GM19397 (cell line): ENCODE measurements at regions not wholly inside any gene's neighbourhood (a gene's known extent, or its start where the extent isn't known, plus 50 kb on each side); places are given as distances from the start of the nearest gene placed in this dataset.
"Not testable (repeated sequence)": the region's sequence is repeated elsewhere in the genome, so short reads cannot be mapped to it uniquely, and the experiment has no call there.

Experiments used
- ATAC-seq: cut with Tn5 transposase; IDR thresholded peaks from one replicate; pipeline ENCODE4 v1.9.1; 2021; ENCODE audit warnings: mild to moderate bottlenecking, moderate library complexity; ENCODE audit not compliant: unreplicated experiment

DNA sequence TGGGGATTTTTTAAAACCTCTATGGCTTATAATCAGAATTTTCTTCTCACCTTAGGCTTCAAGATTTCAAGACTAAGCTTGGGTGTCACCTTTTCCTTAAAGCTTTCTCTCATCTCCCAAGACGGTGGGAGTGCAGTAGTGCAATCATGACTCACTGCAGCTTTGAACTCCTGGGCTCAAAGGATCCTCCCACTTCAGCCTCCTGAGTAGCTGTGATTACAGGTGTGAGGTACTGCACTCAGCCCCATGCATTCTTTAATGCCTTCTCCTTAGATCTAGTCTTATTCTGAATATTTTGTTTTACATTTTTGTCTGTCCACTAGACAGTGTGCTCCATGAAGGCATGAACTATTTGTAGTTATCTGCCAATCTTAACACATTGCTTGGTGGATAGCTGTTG is 55.7 kb upstream of the FAT3 start:
- no peak for ATAC-seq

DNA sequence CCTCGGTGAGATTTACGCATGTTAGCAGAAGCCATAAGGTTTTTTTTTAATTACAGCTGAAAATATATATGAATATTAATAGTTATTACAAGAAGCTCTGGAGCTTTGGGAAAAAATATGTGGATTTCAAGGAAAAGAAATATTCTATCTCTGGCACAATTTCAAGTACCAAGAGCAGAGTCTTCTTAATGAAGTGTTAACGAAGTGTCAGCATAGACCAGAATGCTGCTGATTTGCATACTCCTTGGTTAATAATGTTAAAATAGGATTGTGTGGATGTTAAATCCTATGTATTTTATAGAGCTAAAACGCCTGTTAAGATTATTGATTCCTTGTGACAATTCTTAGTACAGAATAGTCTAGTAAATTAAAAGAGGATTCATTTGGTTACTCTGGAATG is 57.0 kb upstream of the FAT3 start:
- ATAC-seq: no peak

DNA sequence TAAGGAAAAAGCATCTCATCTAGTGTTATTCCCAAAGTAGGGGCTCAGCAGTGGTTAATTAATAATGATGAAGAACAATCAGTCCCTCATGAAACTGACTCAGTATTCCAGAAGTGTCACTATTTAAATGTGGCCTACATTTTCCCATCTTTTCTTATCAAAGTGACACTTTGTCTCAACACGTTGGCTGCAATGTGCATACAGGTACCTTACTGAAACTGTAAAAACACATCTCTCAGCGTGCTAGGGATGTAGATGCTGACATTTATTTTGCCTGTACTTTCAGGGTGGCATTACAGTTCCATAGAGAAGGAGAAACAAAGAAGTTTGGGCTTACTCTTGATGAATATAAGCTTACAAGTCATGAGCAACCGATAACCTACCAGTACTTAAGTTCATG is 58.3 kb upstream of the FAT3 start:
- no peak for ATAC-seq

DNA sequence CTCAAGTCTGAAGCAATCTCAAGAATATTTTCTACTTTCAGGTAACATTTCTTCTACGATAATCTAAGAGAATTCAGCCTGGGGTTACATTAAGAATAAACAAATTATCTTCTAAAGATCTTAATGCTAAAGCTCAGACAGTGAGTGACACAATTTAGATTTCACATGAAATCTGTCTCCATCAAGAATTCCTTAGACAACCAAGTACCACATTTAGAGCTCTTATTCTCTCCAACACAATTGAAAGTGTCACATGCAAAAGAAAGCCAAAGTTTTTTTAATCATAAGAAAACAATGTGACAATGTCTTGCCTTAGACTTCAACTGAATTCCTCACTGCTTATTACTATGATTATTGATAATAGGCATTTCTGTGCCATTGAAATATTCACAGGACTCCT is 60.7 kb upstream of the FAT3 start:
- no peak for ATAC-seq

DNA sequence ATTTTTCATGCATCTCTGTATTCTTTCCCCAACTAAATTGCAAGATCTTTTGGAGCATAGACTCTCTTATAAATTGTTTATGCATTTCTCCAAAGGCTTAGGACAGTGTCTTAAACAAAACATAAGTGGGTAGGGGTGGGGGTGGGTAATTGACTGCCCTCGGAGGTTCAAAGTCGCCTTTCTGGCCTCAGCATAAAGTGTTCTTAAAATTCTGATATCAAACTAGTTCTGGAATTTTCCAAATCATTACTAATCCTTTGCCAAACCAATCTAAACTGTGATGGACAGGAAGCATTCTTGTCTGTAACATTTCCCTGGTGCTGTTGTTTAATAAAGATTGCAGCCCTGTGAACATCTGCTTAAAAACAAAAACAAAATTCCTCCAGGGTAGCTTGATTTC is 61.8 kb upstream of the FAT3 start:
- ATAC-seq: no peak

DNA sequence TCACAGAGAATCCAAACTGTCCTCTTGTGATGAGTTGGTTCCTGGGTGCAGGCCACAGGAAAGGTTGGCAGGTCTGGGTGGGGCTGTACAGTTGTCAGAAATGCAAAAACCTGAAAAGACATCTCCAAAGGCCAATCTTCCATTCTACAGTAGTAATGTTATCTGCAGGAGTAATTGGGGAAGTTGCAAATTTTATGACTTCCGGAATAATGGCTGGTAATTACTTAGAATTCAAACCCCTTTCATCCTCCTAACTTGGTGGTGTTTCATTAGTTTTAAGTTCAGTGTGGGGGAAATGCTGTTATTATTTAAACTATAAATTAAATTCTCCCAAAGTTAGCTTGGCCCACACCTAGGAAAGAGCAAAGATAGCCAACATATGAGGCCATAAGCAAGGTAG is 64.7 kb upstream of the FAT3 start:
- no peak for ATAC-seq

DNA sequence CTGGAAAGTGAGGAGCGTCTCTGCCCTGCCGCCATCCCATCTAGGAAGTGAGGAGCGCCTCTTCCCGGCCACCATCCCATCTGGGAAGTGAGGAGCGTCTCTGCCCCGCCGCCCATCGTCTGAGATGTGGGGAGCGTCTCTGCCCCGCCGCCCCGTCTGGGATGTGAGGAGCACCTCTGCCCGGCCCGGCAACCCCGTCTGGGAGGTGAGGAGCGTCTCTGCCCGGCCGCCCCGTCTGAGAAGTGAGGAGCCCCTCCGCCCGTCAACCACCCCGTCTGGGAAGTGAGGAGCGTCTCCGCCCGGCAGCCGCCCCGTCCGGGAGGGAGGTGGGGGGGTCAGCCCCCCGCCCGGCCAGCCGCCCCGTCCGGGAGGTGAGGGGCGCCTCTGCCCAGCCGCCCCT is 67.2 kb upstream of the FAT3 start:
- not testable (repeated sequence) for ATAC-seq

DNA sequence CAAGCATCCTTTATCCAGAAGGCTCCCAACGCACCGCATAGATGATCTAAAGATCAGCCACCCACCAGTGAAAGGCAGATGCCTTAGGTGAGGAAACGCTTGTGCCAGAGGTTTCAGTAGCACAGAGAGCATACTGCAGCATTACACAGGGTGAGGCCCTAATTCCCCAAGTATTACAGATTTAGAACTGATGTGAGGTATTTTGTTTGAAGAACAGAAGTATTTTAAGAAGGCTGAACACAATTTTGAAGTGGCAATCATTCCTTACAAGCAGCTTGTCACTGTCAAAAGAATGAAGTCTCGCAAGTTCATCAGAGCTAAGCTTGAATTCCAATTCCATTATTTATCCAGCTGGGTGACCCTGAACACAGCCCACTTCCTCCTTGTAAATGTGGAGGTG is 70.0 kb upstream of the FAT3 start:
- no peak for ATAC-seq

DNA sequence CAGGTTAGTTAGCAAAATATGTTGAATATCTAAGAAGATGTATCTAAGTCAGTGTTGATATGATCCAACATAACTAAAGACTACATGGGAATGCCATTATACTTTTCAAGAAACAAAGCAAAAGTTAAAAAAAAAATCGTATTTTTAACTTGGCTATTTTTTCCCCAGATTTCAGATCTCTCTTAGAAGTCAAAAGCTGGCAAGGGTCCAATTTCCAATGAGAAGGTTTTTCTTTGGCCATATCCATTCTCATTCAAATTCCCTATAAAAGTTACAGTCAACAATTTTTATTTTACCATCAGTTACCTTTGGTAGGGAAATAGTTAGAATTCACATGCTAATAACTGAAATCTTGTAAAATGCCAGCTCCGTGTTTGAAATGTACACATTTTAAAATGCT is 70.5 kb upstream of the FAT3 start:
- ATAC-seq: no peak

DNA sequence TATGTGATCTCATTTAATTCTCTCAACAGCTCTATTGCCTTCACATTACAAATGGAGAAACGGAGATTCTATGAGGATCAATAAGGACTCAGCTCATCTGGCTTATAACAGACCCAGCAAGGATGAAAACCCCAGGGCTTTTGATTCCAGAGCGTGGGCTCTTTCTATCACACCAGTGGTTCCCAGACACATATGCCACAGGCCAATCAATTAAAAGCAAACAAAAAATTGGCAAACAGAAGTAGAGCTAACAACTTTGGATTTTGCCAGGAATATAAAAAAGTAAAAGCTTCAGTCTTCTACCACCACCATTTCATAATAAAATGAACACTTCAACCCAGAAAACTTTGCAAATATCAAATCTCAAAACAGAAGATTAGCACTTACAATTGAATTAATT is 71.1 kb upstream of the FAT3 start:
- no peak for ATAC-seq

DNA sequence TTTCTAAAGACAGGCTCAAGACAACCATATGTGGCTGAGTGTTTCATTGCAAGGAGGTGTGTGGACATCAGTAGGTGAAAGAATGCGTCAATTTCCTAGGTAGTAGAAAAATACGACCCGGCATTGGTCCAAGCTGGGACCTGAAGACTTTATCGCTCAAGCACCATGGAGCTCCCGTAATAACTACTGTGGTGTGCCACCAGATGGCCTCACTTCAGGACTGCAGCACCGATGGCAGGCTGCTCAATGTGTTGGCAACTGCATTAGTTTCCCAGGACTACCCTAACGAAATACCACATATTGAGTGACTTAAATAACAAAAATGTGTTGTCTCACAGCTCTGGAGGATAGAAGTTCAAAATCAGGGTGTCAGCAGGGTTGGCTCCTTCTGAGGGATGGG is 72.4 kb upstream of the FAT3 start:
- no peak for ATAC-seq

DNA sequence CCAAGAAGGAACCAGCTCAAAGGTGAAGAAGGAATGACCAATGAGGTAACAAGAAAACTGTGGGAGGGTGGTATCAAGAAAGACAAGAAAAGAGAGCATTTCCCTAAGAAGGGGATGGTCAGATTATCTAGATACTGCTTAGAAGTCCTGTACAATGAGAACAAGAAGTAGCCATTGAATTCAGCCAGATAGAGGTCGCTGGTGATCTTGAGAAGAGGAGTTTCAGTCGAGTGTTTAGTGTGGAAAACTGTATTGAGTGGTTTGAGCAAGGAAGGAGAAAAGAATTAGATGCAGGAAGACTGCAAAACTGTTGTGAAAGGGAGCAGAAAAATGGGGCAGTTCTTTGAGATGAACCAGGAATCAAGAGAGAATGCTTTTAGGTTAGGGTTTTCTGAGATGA is 74.6 kb upstream of the FAT3 start:
- no peak for ATAC-seq

DNA sequence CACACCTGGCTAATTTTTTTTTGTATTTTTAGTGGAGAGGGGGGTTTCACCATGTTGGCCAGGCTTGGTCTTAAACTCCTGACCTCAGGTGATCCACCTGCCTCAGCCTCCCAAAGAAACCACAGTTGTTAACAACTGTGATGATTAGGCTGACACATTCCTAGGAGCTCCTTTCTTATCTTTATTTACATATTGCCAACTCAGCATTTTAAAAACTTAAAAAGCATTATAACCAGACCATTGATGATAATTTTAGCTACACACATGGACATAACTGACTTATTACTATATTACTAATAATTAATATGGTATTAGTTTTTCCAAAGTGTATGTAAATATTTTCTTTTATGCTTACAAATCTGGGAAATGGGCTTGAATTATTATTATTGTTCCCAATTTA is 82.9 kb upstream of the FAT3 start:
- ATAC-seq: no peak

DNA sequence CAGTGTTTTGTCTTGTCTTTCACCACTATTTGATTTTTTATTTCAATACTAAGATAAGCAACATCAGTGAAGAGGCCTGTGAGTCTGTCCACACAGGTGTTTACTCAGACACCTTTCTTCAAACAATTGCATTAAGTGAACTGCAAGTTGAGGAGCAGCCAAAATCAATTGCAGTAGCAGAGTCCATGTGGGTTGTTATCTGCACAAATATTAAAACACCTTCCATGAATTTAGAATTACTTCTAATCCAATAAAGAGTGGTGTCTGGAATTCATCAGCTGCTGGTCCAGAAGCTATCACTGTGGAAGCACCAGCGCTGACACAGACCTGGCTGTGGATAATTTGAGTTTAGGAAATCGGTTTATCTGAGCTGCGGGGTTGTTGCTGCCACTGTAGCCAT is 83.5 kb upstream of the FAT3 start:
- no peak for ATAC-seq

DNA sequence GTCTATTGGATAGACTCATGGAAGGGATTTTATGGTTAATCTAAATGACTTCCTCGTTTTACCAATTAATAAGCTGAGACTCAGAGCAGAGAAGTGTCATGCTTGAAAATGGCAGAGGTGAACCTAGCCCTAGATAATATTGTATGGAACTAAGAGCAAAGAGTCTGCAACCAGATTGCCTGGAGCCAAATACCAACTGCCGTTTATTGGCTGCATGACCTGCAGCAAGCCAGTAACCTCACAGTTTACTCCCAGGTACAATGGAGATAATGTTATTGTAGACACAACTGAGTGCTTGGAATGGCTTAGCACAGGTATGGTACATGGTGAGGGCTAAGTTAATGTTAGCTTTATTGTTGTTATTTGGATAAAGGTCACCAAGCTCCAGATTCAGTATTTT is 84.6 kb upstream of the FAT3 start:
- no peak for ATAC-seq

DNA sequence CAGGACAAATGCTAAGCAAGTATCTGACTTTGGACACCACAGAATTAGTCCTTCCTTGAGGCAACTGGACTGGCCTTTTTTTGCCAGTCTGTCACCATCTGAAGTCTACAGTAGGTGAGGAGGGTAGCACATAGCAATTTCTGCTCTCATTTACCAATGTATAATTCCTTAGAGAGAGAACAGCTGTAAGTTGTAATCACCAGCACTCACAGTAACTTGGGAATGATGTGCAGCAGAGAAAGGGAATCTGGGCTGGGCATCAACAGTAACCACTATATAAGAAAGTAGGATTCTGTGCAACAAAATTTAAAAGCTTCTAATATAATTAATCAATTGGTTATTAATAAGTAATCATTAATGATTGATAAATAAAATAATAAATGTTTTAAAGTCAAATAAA is 86.3 kb upstream of the FAT3 start:
- ATAC-seq: no peak

DNA sequence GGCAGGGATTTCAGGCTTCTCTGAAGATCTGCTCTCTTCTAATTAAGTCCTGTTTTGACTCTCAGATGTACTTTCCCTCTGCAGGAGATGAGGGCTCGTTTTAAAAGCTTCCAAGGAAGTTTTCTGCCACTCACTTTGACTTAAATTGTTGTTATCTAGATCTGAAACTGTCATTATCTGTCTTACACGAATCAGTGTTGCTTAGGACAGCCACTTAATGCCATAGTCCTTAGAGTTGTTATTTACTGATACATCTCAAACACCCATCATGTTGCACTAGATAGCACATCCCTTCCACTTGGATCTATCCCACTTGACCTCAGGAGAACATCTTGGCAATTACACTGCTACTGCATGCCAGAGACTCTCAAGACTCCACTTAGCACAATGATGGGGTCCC is 86.9 kb upstream of the FAT3 start:
- no peak for ATAC-seq

DNA sequence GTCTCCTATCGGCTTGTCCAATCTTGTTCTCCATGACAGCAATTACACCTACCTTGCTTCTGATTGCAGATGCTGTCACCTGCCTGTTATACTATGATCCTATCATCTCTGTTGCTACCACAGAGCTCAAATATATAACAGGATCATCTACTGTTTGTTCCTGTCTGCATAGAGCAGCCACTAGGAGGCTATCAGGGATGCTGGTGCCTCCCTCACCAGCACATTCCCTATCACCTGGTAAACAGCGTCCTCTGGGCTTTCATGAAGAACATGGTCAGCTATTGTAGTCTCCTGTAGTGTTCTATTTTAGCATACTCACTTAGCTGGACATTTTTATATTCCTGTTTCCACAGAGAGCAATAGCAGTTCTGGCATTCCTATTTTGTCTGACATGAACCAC is 87.8 kb upstream of the FAT3 start:
- ATAC-seq: no peak

DNA sequence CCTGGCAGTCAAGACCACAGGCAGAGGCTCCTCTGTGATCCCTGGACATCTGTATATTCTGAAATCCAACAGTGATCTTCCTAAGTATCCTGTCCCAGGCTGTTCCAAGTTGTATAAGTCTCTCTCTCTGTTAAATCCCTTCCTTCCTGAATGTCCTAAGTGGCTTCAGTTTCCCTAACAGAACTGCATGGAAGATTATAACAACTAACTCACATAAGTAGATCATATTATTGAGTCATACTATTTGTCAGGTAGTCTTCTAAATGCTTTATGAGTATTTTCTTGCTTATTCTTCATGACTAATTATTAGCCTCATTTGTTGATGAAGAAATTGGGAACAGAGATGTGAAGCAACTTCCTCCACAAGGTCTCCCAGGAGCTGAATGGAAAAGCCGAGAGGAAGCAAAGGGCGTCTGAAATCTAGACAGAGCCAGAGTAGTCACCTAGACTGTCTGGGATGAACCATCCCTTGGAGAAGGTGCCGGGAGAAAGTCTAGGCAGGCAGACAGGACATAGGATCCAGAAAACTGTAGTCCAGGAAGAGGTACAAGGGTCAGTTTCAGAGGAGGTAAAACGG is 93.2 kb upstream of the FAT3 start:
- no peak for ATAC-seq

DNA sequence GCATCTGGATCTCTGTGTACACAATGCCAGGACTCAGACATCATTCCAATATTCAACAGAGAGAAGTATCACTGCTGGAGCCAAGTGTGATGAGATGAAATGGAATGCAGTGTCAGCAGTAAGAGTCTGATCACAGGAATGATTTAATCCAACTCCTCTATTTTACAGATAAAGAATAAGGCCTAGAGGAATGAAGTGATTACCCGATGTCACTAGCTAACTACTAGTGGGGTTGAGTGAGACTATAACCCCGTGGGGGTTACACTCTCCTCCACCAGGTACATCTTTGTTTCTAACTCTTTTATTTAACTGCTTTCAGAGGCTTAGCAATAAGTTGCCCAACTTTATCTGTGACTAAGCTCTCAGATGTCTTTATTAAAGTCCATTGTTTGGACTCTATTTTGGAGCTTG is 94.2 kb upstream of the FAT3 start:
- no peak for ATAC-seq

DNA sequence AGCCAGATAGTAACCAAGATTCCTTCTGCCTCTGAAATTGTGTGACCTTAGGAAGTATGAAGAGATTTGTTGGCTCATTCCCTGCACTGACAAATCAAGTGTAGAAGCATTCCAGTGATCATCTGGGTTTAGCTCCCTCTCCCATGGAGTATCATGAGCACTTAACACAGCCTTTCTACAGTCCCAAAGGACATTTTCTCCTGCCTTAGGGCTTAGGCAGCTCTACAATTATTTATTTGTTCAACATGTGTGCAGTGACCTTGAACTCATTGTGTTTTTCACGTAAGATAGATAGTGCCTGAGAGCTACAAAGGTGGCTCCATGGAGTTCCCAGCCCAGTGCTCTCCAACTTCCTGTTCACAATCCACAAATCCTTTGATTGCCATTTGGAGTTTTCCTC is 94.8 kb upstream of the FAT3 start:
- no peak for ATAC-seq

DNA sequence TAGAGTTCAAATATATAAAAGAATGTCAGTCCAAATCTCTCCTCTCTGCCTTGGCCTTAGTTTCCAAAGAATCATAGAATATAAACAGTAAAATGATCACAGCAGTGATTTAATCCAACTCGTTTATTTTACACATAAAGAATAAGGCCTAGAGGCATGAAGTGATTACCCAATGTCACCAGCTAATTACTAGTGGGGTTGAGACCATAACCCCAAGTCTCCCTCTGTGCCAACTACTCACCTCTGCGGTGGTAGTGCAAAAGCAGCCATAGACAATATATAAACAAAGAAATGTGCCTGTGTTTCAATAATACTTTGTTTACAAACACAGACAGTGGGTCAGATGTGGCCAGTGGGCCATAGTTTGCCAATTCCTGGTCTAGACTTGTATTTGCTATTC is 96.6 kb upstream of the FAT3 start:
- ATAC-seq: no peak

DNA sequence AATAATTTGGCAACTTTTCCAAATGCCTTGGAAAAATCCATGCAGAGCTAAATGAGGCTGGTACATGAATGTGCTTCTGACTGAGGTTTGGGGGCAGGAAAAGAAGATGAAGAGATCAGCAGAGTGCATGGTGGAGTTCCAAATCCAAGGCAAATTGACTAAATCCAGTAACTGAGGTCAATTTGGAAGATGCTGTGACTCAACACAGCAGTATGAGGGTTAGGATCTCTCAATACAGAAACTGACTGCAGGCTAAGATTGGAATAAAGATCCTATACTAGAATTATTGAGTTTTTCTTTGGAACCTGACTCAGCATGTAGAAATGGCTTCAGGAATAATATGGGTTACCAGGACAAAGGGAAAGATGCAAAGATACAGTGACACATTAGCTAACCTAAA is 99.3 kb upstream of the FAT3 start:
- no peak for ATAC-seq

DNA sequence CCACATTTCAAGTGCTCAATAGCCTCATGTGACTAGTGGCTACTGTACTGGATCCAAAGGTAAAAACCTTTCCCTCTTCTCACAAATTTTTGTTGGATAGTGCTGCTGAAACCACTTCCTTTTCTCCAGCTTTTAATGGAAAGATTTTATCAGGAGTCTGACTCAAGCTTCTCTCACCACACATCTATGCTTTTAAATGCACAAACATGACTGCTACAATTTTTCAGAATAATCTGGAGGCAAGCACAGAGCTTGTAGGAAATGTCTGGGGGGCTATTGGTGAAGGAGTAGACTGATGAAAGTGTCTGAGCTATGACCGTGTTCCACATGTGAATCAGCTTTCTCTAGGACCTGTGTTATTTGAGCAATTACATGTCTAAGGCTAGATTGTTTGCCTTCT is 101.1 kb upstream of the FAT3 start:
- no peak for ATAC-seq
